PC-3 (cell line): ENCODE measurements at regions not wholly inside any gene's neighbourhood (a gene's known extent, or its start where the extent isn't known, plus 50 kb on each side); places are given as distances from the start of the nearest gene placed in this dataset.

Experiments used
- ATAC-seq: fragments of 200-7000 bp; cut with Tn5 transposase; 2 replicates; pipeline ENCODE4 v1.9.1; 2020; ENCODE audit warnings: mild to moderate bottlenecking, moderate library complexity
- BruUV-seq: library from RNA; stranded (reverse); fragments of 400-500 nt; replicated peaks from 2 replicates; lab custom pipeline; 2021; lab: Mats Ljungman, UMichigan
- CTCF ChIA-PET: fragments of 300-600 bp; sonication (Branson Sonifier 250); formaldehyde crosslinking; loops from one replicate; lab custom pipeline; 2022; ENCODE audit warnings: antibody characterized with exemption; lab: Charles Lee
- POLR2A ChIA-PET: fragments of 300-600 bp; sonication (Branson Sonifier 250); formaldehyde crosslinking; loops from one replicate; lab custom pipeline; 2022; ENCODE audit warnings: antibody characterized with exemption; ENCODE audit not compliant: unreplicated experiment; lab: Charles Lee
- DNase-seq: peaks from one replicate; pipeline ENCODE4 v3.0.0-alpha.2; 2015
- H2AFZ ChIP-seq: fragments of 300-600 bp; sonication (generic); 2 replicates; pipeline ENCODE4 v1.6.0; 2016; ENCODE audit warnings: antibody characterized with exemption, low read length
- H3F3A ChIP-seq: fragments of 300-600 bp; sonication (generic); one replicate; pipeline ENCODE4 v1.6.0; 2017; ENCODE audit warnings: antibody characterized with exemption, low read length, control low read depth, mild to moderate bottlenecking; ENCODE audit not compliant: unreplicated experiment
- H3K27ac ChIP-seq: fragments of 300-600 bp; sonication (generic); 2 replicates; pipeline ENCODE4 v1.5.1; 2016; ENCODE audit warnings: mild to moderate bottlenecking, low read length
- H3K27me3 ChIP-seq: fragments of 300-600 bp; sonication (generic); 2 replicates; pipeline ENCODE4 v1.6.1; 2016; ENCODE audit warnings: low read length, mixed read lengths
- H3K36me3 ChIP-seq: fragments of 300-600 bp; sonication (generic); 2 replicates; pipeline ENCODE4 v1.6.1; 2016; ENCODE audit warnings: low read depth, mixed run types, low read length, mixed read lengths
- H3K4me1 ChIP-seq: fragments of 300-600 bp; sonication (generic); 2 replicates; pipeline ENCODE4 v1.5.1; 2016; ENCODE audit warnings: low read length; ENCODE audit not compliant: insufficient read depth
- H3K4me2 ChIP-seq: fragments of 300-600 bp; sonication (generic); 2 replicates; pipeline ENCODE4 v1.6.0; 2016; ENCODE audit warnings: low read length
- H3K4me3 ChIP-seq: fragments of 300-600 bp; sonication (generic); 2 replicates; pipeline ENCODE4 v1.5.1; 2016; ENCODE audit warnings: mild to moderate bottlenecking, low read length, mixed read lengths
- H3K79me2 ChIP-seq: fragments of 300-600 bp; sonication (generic); 2 replicates; pipeline ENCODE4 v1.6.1; 2017; ENCODE audit warnings: low read length, mixed read lengths
- H3K9ac ChIP-seq: fragments of 300-600 bp; sonication (generic); 2 replicates; pipeline ENCODE4 v1.6.0; 2016; ENCODE audit warnings: mild to moderate bottlenecking, low read length
- H3K9me2 ChIP-seq: fragments of 300-600 bp; sonication (generic); replicated peaks from 2 replicates; pipeline ENCODE4 v1.6.1; 2016; ENCODE audit warnings: mixed run types, low read length, mixed read lengths
- H3K9me3 ChIP-seq: fragments of 300-600 bp; sonication (generic); 2 replicates; pipeline ENCODE4 v1.6.1; 2016; ENCODE audit warnings: low read length, mixed read lengths
- H4K20me1 ChIP-seq: fragments of 300-600 bp; sonication (generic); 2 replicates; pipeline ENCODE4 v1.6.1; 2016; ENCODE audit warnings: low read length, mixed read lengths
- CTCF ChIP-seq: fragments of 300-600 bp; sonication (generic); conservative IDR thresholded peaks from 2 replicates; pipeline ENCODE4 v1.5.1; 2017; ENCODE audit warnings: antibody characterized with exemption, low read depth, mild to moderate bottlenecking, low read length
- EZH2 ChIP-seq: fragments of 300-600 bp; sonication (generic); IDR thresholded peaks from one replicate; pipeline ENCODE4 v1.6.1; 2017; ENCODE audit warnings: antibody characterized with exemption, mild to moderate bottlenecking, low read length; ENCODE audit not compliant: unreplicated experiment
- EZH2phosphoT487 ChIP-seq: fragments of 300-600 bp; sonication (generic); IDR thresholded peaks from 2 replicates; pipeline ENCODE4 v1.6.1; 2018; ENCODE audit warnings: mild to moderate bottlenecking, antibody characterized with exemption, low read length, borderline replicate concordance
- intact Hi-C: fragments of 100-400 bp; cut with micrococcal nuclease; formaldehyde crosslinking; loops from 2 replicates; pipeline ENCODE4 v1.9.0; 2023

- CTCF ChIA-PET: no interaction called here
- Histone ChIP-seq H3K4me1 (no peaks in the 10 kb centered on the region), H4K20me1 (no peaks in the 10 kb centered on the region), H3K9me3 (no peaks in the 10 kb centered on the region), H3K4me2 (no peak overlapping the region), H3K9me2 (no peaks in the 10 kb centered on the region), H3K4me3 (no peak overlapping the region), H3K79me2 (no peaks in the 10 kb centered on the region), H3K27ac (no peak overlapping the region), H3K27me3 (no peaks in the 10 kb centered on the region), H3F3A (no peaks in the 10 kb centered on the region), H3K36me3 (no peaks in the 10 kb centered on the region), H3K9ac (no peak overlapping the region), H2AFZ (0 out of 2 replicates have a peak overlapping the region, but pooled peaks have one; percentile 10)
- intact Hi-C loops: no loop called here
- TF ChIP-seq CTCF (no peak), EZH2phosphoT487 (no peak), EZH2 (no peak)
- no peak for ATAC-seq
- no peak for DNase-seq
- BruUV-seq: no TSS peak
- POLR2A ChIA-PET: no interaction called here
Measured at GRCh38 chr5:27503813-27504212, 465.4 kb upstream of the CDH9 start.

- BruUV-seq: no TSS peak
- no peaks in the 10 kb centered on the region for H3K27me3 ChIP-seq
- ChIA-PET CTCF (no interaction called here), POLR2A (no interaction called here)
- H3K9me2 ChIP-seq: no peaks in the 10 kb centered on the region
- no peak overlapping the region for H3K27ac ChIP-seq
- H3K79me2 ChIP-seq: no peaks in the 10 kb centered on the region
- H3K36me3 ChIP-seq: no peaks in the 10 kb centered on the region
- no peaks in the 10 kb centered on the region for H3F3A ChIP-seq
- no peak overlapping the region for H3K4me2 ChIP-seq
- no peak for TF ChIP-seq CTCF
- TF ChIP-seq EZH2: no peak
- no peak for TF ChIP-seq EZH2phosphoT487
- H3K9me3 ChIP-seq: no peaks in the 10 kb centered on the region
- no peak overlapping the region for H3K4me3 ChIP-seq
- ATAC-seq (no peak), DNase-seq (no peak)
- H2AFZ ChIP-seq: no peak overlapping the region
- no peaks in the 10 kb centered on the region for H4K20me1 ChIP-seq
- intact Hi-C loops: no loop called here
- no peak overlapping the region for H3K9ac ChIP-seq
- H3K4me1 ChIP-seq: no peaks in the 10 kb centered on the region
Measured at GRCh38 chr5:27502236-27502635, 463.9 kb upstream of the CDH9 start.

GRCh38 chr5:27497491-27497890, 459.1 kb upstream of the CDH9 start:
- Histone ChIP-seq H2AFZ (no peak overlapping the region), H3K9me3 (no peaks in the 10 kb centered on the region), H3K9ac (no peak overlapping the region), H3K4me2 (no peak overlapping the region), H3K9me2 (no peaks in the 10 kb centered on the region), H3K36me3 (no peaks in the 10 kb centered on the region), H3K79me2 (no peaks in the 10 kb centered on the region), H3K4me1 (peaks cover 12% of the 10 kb centered on the region), H4K20me1 (no peaks in the 10 kb centered on the region), H3K4me3 (no peak overlapping the region), H3K27me3 (no peaks in the 10 kb centered on the region), H3F3A (no peaks in the 10 kb centered on the region), H3K27ac (no peak overlapping the region)
- DNase-seq: no peak
- CTCF ChIA-PET: no interaction called here
- no TSS peak for BruUV-seq
- ATAC-seq: no peak
- POLR2A ChIA-PET: no interaction called here
- TF ChIP-seq CTCF: no peak
- intact Hi-C loops: no loop called here
